ENCODE measurements at regions not wholly inside any gene's neighbourhood (a gene's known extent, or its start where the extent isn't known, plus 50 kb on each side); places are given as distances from the start of the nearest gene placed in this dataset.

- DNase-seq, result no peak
Observed at GRCh38 chr1:3954170-3955169, 54.4 kb upstream of the C1orf174 start.

DNA sequence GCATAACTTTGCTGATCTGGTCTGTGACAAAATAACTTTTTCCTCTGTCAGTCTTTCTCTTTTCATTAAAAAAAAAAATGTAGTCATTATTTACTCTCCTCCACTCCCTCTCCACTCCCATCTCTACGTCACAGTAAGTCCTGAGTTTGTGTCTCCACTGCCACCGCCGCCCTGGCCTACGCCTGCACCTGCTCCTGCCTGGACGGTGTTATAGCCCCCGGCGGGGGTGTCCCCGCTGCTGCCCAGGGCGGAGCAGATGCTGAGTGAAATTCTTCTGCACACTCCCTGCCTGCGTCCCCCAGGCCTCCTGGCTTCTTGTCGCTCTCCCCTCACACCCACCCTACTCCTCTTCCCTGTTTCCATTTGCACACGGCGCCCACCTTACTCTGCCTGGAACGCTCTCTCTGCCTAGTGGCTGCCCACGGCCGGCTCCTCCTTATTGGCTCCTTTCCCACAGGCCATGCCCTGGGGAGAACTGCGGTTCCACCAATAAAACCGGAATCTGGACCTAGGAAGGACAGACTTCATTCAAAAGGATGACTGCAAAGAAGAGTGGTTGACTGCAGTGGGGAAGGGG, 55.2 kb upstream of the C1orf174 start:
- no peak for DNase-seq

GRCh38 chr1:3956527-3957170, 56.6 kb upstream of the C1orf174 start:
- no peak for DNase-seq

- no peak for DNase-seq
Observed at GRCh38 chr1:3959361-3959760, 59.3 kb upstream of the C1orf174 start.

DNA sequence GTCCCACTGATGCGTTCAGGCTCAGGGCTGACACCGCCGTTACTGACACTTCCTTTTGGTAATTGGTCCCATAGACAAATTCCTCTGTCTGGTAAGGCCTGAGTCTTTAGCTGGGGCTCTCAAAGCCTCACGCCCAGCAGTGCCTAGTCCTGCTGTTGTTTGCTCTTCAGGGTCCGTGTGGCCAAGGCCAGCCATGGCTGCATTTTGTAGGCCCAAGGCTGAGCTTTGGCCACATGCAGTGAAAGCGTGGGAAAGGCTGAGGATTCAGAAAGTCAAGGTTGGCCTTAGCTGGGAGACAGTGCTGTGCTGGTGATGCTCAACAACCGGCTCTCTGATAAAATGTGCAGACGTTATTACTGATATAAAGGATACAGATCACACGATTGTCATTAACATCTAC, 63.5 kb upstream of the C1orf174 start:
- DNase-seq, result no peak

- no peak for DNase-seq
Observed at GRCh38 chr1:3965693-3966092, 65.6 kb upstream of the C1orf174 start.

DNA sequence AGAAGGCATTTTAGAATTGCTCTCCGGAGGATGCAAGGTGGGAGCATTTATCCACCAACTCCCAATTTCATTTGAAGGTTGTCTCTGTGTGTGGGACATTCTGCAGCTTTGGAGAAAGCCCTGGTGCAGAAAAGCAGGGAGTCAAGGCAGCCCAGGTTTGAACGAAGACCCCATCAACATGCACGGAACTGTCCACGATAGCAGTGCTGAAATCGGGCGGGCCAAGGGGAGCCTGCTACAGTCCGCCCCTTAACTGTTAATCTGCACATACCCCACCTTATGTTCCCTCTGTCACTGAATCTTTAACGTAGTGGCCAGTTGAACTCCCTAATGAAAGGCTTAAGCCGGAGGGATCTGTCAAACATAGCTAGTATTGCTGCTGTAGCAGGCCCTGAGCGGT, 68.8 kb upstream of the C1orf174 start:
- no peak for DNase-seq

- DNase-seq, result no peak
Observed at GRCh38 chr1:3971981-3972380, 71.9 kb upstream of the C1orf174 start.

DNA sequence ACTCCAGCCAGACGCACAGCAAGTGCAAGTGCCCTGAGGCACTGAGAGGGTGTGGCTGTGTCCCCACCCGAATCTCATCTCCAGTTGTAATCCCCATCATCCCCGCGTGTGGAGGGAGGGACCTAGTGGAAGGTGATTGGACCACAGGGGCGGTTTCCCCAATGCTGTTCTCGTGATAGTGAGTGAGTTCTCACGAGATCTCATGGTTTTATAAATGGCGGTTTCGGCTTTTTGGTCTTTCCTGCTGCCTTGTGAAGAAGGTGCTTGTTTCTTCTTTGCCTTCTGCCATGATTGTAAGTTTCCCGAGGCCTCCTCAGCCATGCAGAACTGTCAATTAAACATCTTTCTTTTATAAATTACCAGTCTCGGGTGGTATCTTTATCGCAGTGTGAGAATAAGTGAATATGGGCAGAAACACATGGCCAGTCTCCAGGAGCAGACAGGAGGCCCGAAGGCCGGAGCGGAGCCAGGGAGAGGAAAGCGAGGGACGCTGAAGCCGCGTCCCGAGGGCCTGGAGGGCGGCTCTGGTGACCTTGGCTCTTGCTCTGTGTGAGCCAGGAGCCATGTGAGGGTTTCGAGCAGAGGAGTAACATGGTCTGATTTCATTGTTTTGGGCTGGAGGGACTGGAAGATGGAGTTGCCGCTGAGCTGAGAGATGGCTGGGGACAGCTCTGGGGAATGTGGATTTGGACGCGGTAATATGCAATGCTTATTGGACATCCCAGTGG, 76.0 kb upstream of the C1orf174 start:
- DNase-seq, result no peak

- DNase-seq, result no peak
Observed at GRCh38 chr1:3976821-3977220, 76.7 kb upstream of the C1orf174 start.

DNA sequence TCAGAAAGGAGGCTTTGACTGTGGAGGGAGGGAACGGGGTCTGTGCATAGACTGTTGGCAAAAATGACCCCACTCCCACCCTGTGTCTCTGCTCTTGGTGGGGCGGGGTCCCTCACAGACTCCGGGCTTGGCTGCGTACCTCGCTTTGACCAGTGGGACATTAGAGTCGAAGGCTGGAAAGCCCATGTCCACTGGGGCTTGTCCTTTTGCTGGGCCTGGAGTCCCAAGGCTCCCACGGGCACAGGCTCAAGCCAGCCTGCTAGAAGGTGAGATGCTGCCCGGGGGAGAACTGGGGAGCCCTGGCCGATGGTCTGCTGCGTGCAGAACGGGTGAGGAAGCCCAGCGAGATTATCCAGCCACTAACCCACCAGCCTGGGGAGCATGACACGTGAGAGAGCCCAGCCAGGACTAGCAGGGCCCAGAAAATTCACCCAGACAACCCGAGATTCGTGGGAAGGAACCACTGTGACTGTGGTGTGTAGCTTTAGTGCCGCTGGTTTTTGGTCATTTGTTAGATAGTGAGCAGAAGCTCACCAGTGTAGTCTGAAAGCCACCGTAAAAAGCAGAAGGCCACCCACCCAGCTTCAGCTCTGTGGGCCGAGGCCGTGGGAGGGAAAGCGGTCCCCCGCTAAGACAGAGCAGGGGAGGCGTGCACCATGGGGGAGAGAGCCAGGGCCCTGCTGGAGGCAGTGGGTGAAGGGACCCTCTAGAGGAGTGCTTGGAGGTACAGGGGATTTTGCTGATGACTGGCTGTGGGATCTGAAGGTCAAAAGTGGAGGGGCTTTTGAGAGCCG, 78.3 kb upstream of the C1orf174 start:
- no peak for DNase-seq

DNA sequence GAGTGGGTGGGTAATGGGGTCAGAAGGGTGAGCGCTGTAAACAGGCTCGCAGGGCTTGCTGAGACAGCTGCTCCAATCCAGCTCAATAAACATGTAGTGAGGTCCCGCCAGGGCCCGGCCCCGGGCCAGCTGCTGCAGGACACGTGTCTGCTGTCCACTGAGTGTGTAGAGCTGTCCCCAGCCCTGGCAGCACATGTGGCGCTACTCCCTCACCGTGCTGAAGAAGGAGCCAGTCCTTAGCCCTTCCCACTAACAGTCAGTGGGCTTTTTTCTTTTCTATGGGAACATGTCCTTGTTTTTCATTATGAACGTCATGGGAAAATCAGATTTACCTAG, 78.9 kb upstream of the C1orf174 start:
- no peak for DNase-seq

GRCh38 chr1:3981261-3981660, 81.2 kb upstream of the C1orf174 start:
- DNase-seq, result no peak

DNA sequence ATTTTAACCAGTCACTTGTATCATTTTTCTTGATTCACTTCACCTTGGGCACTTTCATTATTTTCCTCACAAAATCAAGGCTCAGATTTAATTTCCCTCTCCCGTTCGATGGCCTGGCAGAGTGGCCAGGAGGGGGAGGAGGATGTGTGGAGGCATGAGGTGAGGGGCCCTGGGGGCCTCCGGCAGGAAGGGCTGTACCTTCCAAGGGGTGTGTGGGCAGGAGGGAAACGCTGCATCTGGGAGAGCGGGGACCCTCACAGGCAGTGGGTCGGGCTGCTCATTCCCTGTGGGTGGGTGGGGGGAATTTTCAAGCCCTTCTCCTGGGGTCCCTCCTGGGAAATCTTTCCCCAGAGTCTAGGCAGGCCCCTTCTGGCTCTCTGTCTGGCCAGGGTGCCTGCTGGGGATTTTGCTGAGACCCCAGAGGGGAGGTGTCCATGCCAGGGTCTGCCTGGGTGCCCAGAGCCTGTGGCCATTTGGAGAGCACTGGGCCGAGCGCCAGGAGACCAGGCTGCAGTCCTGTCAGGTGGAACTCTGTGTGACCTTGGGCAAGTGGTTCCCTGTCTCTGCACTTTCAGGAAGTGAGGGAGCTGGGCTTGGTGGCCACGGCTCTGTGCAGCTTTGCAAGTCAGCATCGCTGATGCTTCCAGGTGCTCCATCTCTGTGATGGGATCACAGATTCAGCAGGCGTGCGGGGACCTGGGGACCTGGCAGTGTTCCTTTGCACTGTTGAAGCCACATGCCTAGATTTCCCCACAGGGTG, 81.9 kb upstream of the C1orf174 start:
- no peak for DNase-seq

DNA sequence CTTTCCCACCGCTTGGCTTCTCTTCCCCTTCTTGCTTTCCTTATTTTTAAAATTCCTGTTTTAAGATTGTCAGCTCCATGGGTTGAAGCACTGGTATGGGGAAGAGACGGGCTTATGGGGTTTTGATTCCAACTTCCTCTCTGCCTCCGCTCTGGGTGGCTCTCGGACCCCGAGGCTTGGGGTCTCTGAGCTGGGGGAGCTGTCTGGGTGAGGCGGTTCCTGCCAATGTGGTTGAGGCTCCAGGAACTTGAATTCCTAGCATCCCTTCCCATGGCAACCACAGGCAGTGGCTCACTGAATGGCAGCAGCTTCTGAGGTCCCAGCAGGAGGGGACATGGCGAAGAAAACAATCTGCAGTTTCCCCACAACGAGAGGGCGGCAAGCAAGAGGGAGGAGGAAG, 83.1 kb upstream of the C1orf174 start:
- no peak for DNase-seq

GRCh38 chr1:3984586-3984985, 84.5 kb upstream of the C1orf174 start:
- DNase-seq, result no peak

DNA sequence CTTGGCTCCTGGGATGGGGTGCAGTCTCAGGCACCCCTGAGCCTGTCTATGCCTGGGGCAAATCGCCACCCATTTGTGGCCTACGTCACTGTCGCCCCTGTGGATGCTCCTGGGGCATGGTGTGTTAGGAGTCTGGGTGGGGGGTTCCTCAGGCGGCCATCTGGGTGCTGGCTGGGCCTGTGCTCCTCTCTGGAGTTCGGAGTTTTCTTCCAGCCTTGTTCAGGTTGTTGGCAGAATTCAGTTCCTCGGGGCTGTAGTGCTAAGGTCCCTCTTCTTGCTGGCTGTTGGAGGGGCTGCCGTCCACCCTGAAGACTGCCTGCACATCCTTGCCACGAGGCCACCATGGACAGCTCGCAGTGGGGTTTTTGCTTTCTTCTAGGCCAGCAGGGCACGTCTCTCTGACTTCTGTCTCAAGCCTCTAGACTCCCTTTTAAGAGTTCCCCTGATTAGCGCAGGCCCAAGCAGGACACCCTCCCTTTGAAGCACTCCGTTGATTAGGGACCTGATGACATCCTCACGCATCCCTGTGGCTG, 86.7 kb upstream of the C1orf174 start:
- DNase-seq, result no peak

GRCh38 chr1:3987669-3988235, 87.7 kb upstream of the C1orf174 start:
- DNase-seq, result no peak

DNA sequence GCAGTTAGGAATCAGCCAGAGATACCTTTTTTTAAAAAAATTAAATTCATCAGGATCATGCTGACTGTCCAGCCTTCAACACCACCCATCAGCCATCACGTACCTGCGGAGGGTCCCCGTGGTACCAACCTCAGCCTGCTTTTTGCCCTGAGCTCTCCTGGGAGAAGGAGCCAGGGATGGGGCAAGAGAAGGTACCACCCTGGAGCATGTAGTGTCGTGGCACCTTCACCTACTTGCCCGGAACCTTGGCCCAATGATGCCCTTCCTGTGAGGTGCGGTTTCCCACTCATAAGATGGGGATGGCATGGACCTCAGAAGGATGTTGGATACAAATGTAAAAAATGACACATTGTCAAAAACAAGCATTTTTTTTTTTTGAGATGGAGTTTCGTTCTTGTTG, 88.4 kb upstream of the C1orf174 start:
- no peak for DNase-seq

DNA sequence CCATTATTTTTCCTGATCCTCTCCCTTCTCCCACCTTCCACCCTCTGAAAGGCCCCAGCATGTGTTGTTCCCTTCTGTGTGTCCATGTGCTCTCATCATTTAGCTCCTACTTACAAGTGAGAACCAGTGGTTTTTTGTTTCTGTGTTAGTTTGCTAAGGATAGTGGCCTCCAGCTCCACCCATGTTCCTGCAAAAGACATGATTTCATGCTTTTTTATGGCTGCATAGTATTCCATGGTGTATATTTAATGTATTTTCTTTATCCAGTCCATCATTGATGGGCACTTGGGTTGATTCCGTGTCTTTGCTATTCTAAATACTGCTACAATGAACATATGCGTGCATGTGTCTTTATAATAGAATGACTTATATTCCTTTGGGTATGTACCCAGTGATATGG, 89.4 kb upstream of the C1orf174 start:
- DNase-seq, result no peak

DNA sequence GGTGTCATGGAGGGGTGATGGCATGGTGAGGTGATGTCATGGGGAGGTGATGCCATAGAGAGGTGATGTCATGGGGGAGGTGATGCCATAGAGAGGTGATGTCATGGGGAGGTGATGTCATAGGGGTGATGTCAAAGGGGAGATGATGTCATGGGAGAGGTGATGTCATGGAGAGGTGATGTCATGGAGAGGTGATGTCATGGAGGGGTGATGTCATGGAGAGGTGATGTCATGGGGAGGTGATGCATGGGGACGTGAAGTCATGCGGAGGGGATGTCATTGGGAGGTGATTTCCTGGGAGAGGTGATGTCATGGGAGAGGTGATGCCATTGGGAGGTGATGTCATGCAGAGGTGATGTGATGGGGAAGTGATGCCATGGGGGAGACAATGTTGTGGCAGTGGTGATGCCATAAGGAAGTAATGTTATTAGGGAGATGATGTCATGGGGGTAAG, 92.1 kb upstream of the C1orf174 start:
- DNase-seq, result no peak
